ENCODE measurements at regions not wholly inside any gene's neighbourhood (a gene's known extent, or its start where the extent isn't known, plus 50 kb on each side); places are given as distances from the start of the nearest gene placed in this dataset.
"Not testable (repeated sequence)": the region's sequence is repeated elsewhere in the genome, so short reads cannot be mapped to it uniquely, and the experiment has no call there.

DNA sequence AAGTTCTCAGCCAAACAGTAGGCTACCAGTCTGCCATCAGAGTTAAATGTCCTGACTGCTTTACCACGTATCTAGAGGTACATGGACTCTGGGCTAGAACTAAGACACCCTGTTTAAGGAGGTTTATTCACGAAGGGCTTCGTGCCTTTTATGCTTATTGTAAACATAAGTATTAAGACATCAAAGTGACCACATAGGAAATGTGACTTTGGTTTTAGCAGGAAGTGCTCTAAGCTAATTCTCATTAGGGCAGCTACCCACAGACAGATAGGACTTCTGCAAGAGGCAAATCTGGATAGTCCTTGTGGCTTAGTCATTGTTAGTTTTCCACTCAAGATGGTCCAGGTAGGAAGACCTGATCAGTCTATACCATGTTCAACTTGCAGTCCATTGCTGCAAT is 233.3 kb upstream of the MGAT5 start:
- DNase-seq (ENCODE audit: low read depth in 2 of 2) = no peak

- DNase-seq (ENCODE audit: low read depth in 2 of 2) = no peak
These were observed 231.9 kb upstream of the MGAT5 start for GRCh38 chr2:134021830-134022524.

GRCh38 chr2:134023854-134024253 is 230.0 kb upstream of the MGAT5 start:
- DNase-seq (ENCODE audit: low read depth in 2 of 2) = no peak

GRCh38 chr2:134027980-134028379 is 225.9 kb upstream of the MGAT5 start:
- no peak for DNase-seq (ENCODE audit: low read depth in 2 of 2)

DNA sequence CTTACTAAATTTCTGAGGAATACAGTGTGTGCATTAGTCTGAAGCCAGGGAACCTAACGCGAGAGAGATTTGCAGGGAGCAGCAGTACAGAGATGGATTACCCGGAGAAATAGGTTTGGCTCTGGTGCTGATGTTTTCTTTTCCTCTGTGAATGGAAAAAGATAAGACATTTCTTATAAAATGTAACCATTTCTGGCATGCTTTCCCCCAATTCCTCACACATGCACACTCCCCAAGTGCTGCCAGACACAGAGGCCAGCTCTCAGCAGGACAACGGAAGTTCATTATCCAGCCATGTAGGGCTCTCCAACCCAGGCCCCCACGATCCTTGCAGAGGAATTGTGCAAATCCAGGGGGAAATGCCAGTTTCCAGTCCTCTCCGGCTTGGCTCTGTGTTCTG is 224.5 kb upstream of the MGAT5 start:
- DNase-seq (ENCODE audit: low read depth in 2 of 2) = no peak

DNA sequence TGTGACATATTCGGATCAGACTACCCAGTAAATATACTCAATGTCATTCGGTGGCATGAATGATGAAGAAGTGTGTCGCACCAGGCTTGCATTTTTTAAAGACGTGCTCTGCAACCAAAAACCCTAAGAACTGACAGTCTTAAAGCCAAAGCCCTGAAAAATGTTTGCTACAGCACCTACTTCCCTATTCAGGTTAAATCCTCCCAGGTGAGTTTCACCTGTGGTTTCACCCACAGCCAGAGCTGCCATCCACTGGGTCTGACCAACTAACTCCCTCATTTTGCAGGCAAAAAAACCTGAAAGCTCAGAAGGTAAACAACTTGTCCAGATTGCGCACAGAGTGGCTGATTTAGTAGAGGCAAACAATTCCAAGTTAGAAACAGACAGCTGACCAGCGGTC is 222.3 kb upstream of the MGAT5 start:
- DNase-seq (ENCODE audit: low read depth in 2 of 2) = no peak

DNA sequence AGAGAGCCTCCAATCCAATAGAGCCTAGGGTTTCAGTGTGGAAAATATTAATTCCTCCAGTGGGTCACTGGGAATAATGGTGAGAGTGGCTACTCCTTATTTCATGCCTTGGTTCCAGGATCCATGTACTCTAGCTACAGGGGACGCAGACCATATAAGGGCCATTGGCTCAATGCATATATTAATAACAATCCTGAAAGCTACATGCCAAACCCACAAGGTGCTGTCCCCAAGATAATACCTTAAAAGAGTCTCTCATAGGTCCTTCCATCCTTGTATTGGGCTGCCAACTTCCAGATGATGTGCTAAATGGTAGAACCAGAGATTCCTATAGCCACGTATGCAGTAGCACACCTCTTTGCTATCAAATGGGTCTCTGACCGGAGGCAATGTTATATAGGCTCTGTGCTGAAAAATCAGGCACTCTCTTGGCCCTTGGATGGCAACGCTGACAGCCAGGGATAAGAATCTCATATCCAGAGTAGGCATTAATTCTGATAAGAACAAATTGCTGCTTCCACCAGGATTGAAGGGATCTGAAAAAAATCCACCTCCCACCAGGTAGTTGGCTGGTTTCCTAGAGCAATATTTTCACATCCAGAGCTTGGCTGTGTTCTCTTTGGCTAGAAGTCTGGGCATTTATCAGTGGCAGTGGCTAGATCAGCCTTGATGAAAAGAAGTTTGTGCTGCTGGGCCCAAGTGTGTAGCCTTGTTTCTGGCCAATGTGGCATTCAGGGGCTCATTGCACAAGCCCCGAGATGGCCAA is 218.1 kb upstream of the MGAT5 start:
- no peak for DNase-seq (ENCODE audit: low read depth in 2 of 2)

GRCh38 chr2:134039912-134040581 is 213.8 kb upstream of the MGAT5 start:
- no peak for DNase-seq (ENCODE audit: low read depth in 2 of 2)

DNA sequence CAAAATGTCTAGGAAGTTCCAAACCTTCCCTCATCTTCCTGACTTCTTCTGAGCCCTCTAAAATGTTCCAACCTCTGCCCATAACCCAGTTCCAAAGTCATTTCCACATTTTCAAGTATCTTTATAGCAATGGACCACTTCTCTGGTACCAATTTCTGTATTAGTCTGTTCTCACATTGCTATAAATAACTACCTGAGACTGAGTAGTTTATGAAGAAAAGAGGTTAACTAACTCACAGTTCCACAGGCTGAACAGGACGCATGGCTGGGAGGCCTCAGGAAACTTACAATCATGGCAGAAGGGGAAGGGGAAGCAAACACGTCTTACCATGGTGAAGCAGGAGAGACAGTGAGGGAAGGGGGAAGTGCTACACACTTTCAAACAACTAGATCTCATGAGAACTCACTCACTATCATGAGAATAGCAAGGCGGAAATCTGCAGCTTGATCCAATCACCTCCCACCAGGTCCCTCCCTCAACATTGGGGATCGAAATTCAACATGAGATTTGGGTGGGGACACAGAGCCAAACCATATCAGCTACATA is 213.2 kb upstream of the MGAT5 start:
- DNase-seq (ENCODE audit: low read depth in 2 of 2) = not testable (repeated sequence)

- no peak for DNase-seq (ENCODE audit: low read depth in 2 of 2)
These were observed 212.0 kb upstream of the MGAT5 start for GRCh38 chr2:134041877-134042276.

- DNase-seq (ENCODE audit: low read depth in 2 of 2) = not testable (repeated sequence)
These were observed 210.8 kb upstream of the MGAT5 start for GRCh38 chr2:134043028-134043427.

GRCh38 chr2:134052173-134052572 is 201.7 kb upstream of the MGAT5 start:
- DNase-seq (ENCODE audit: low read depth in 2 of 2) = no peak

- DNase-seq (ENCODE audit: low read depth in 2 of 2) = no peak
These were observed 197.7 kb upstream of the MGAT5 start for GRCh38 chr2:134056173-134056572.

DNA sequence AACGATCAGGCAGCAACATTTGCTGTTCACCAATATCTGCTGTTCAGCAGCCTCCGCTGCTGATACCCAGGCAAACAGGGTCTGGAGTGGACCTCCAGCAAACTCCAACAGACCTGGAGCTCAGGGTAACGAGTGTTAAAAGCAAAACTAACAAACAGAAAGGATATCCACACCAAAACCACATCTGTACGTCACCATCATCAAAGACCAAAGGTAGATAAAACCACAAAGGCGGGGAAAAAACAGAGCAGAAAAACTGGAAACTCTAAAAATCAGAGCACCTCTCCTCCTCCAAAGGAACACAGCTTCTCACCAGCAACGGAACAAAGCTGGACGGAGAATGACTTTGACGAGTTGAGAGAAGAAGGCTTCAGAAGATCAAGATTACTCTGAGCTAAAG is 192.8 kb upstream of the MGAT5 start:
- not testable (repeated sequence) for DNase-seq (ENCODE audit: low read depth in 2 of 2)

GRCh38 chr2:134062235-134062634 is 191.6 kb upstream of the MGAT5 start:
- not testable (repeated sequence) for DNase-seq (ENCODE audit: low read depth in 2 of 2)

- DNase-seq (ENCODE audit: low read depth in 2 of 2) = not testable (repeated sequence)
These were observed 190.0 kb upstream of the MGAT5 start for GRCh38 chr2:134063916-134064315.

DNA sequence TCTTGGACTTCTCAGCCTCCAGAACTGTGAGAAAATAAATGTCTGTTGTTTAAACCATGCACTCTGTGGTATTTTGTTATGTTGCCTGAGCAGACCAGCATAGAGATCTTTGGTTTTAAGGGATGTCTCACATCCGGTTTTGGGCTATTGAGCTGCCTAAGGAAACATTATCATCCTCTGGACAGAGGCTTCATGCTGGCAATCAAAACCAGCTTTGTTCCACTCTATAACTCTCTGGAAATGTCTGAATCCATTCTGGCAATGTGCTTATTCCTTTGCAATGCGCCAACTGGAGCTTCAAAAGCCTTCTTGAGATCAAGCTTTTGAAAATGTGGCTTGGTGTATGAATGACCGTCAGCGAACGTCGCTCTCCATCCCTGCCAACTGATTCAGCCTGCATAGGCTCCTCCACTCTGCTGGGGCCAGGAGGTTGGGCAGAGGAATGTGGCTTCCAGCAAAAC is 183.6 kb upstream of the MGAT5 start:
- no peak for DNase-seq (ENCODE audit: low read depth in 2 of 2)

DNA sequence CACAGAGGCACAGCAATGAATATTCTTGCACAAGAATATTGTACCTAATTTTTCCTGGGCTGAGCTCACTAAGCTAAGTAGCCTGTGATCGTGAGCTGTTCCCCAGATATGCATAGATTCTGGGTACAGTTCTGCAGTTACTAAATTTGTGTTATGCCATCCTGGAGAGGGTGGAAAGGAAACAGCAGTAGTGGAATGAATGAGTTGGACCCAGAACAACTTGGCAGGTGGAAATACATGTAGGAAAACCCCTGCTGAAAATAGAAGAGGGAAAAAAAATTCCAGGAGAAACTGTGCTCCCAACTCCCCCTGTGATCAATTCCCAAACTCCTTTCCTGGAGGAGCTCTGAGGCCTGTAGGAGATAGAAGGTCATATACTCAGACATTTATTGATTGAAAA is 181.5 kb upstream of the MGAT5 start:
- no peak for DNase-seq (ENCODE audit: low read depth in 2 of 2)

GRCh38 chr2:134073023-134073422 is 180.8 kb upstream of the MGAT5 start:
- DNase-seq (ENCODE audit: low read depth in 2 of 2) = no peak

GRCh38 chr2:134074619-134075018 is 179.3 kb upstream of the MGAT5 start:
- DNase-seq (ENCODE audit: low read depth in 2 of 2) = no peak

- DNase-seq (ENCODE audit: low read depth in 2 of 2) = no peak
These were observed 178.7 kb upstream of the MGAT5 start for GRCh38 chr2:134075204-134075603.

GRCh38 chr2:134078354-134078753 is 175.5 kb upstream of the MGAT5 start:
- DNase-seq (ENCODE audit: low read depth in 2 of 2) = no peak

Data from stimulated activated CD8-positive, alpha-beta memory T cell treated with anti-CD3 and anti-CD28 coated beads, Interleukin-15, amount 100 ng/mL, for 4 hours (primary cell).